H1 (cell line): ENCODE measurements at regions not wholly inside any gene's neighbourhood (a gene's known extent, or its start where the extent isn't known, plus 50 kb on each side); places are given as distances from the start of the nearest gene placed in this dataset.

Experiments
- CTCF ChIA-PET: fragments of 300-600 bp; sonication (Branson Sonifier 250); formaldehyde crosslinking; loops from one replicate; lab custom pipeline; 2021; ENCODE audit not compliant: partially characterized antibody; lab: Charles Lee
- POLR2A ChIA-PET: fragments of 300-600 bp; sonication (Branson Sonifier 250); formaldehyde crosslinking; loops from one replicate; lab custom pipeline; 2021; ENCODE audit warnings: inconsistent platforms; ENCODE audit not compliant: partially characterized antibody; lab: Charles Lee
- DNase-seq, 2 experiments: peaks; one replicate each; pipeline versions ENCODE4 v3.0.0 to v3.0.0-alpha.2; 2010 to 2022; ENCODE audit warnings: low spot score in 2 of 2, low read depth in 1 of 2, mixed read lengths in 1 of 2
- FAIRE-seq: peaks from 2 replicates; lab custom pipeline; 2011; peaks lifted over from hg19 to GRCh38; lab: Jason Lieb, UNC
- H2AFZ ChIP-seq: 2 replicates; pipeline ENCODE4 v1.8.1; 2012; ENCODE audit warnings: low read length, inconsistent platforms
- H2AK5ac ChIP-seq: 2 replicates; pipeline ENCODE4 v1.6.1; 2013; ENCODE audit warnings: low read depth, low read length
- H2BK120ac ChIP-seq: replicated peaks from 2 replicates; pipeline ENCODE3; 2013; ENCODE audit warnings: low read depth, low read length, inconsistent platforms
- H2BK12ac ChIP-seq: 2 replicates; pipeline ENCODE4 v1.6.1; 2013; ENCODE audit warnings: low read depth, low read length
- H2BK15ac ChIP-seq: 2 replicates; pipeline ENCODE4 v1.6.1; 2013; ENCODE audit warnings: low read length
- H2BK20ac ChIP-seq: 2 replicates; pipeline ENCODE4 v1.6.1; 2013; ENCODE audit warnings: low read length
- H2BK5ac ChIP-seq: 2 replicates; pipeline ENCODE4 v1.6.1; 2013; ENCODE audit warnings: low read depth, low read length
- H3K14ac ChIP-seq: 2 replicates; pipeline ENCODE4 v1.6.1; 2013; ENCODE audit warnings: inconsistent platforms; ENCODE audit not compliant: insufficient read length
- H3K18ac ChIP-seq: 2 replicates; pipeline ENCODE4 v1.6.1; 2013; ENCODE audit warnings: low read length; ENCODE audit errors: extremely low read depth
- H3K23ac ChIP-seq: 2 replicates; pipeline ENCODE4 v1.6.1; 2013; ENCODE audit warnings: inconsistent platforms; ENCODE audit not compliant: insufficient read length
- H3K23me2 ChIP-seq: 2 replicates; pipeline ENCODE4 v1.6.1; 2013; ENCODE audit warnings: low read depth, low read length
- H3K27ac ChIP-seq: 2 replicates; pipeline ENCODE4 v1.6.1; 2011; ENCODE audit warnings: low read depth, low read length, inconsistent platforms
- H3K27me3 ChIP-seq, 4 experiments: replicated peaks in 1 of 4; 1 replicate in 1 of 4; 2 replicates in 3 of 4; pipeline versions ENCODE4 v1.6.1 to v1.8.1; 2011 to 2013; ENCODE audit warnings: low read length in 3 of 4, mild to moderate bottlenecking in 3 of 4, inconsistent platforms in 2 of 4, mixed read lengths in 2 of 4, moderate library complexity in 1 of 4; ENCODE audit not compliant: control insufficient read depth in 3 of 4, insufficient read depth in 3 of 4; ENCODE audit errors: extremely low read depth in 1 of 4
- H3K36me3 ChIP-seq, 4 experiments: 2 replicates each; pipeline versions ENCODE4 v1.6.1 to v1.8.1; 2011 to 2013; ENCODE audit warnings: mild to moderate bottlenecking in 4 of 4, low read length in 3 of 4, moderate library complexity in 2 of 4, control low read depth in 1 of 4, inconsistent platforms in 1 of 4; ENCODE audit not compliant: insufficient read depth in 4 of 4, control insufficient read depth in 2 of 4
- H3K4ac ChIP-seq: replicated peaks from 2 replicates; pipeline ENCODE3; 2013; ENCODE audit warnings: low read length, low read depth, mixed read lengths, inconsistent platforms; ENCODE audit not compliant: insufficient read length
- H3K4me1 ChIP-seq, 4 experiments: replicated peaks in 1 of 4; 1 replicate in 1 of 4; 2 replicates in 3 of 4; pipeline versions ENCODE4 v1.6.1 to v1.8.1; 2011 to 2013; ENCODE audit warnings: low read length in 3 of 4, inconsistent platforms in 2 of 4, mixed read lengths in 1 of 4; ENCODE audit not compliant: insufficient read depth in 4 of 4, control insufficient read depth in 3 of 4
- H3K4me2 ChIP-seq, 2 experiments: 2 replicates each; pipeline versions ENCODE4 v1.6.1 to v1.8.1; 2011 to 2013; ENCODE audit warnings: low read depth in 2 of 2, low read length in 2 of 2, control low read depth in 1 of 2, inconsistent platforms in 1 of 2, mild to moderate bottlenecking in 1 of 2; ENCODE audit not compliant: insufficient read depth in 1 of 2
- H3K4me3 ChIP-seq, 4 experiments: fragments of 200-600, 300-600 bp in 1 of 4; sonication (generic), shearing (Covaris generic), sonication (Bioruptor Twin) in 1 of 4; 2 replicates each; pipeline versions ENCODE4 v1.5.1 to v1.8.1; 2011 to 2016; ENCODE audit warnings: low read length in 4 of 4, low read depth in 3 of 4, control low read depth in 2 of 4, inconsistent platforms in 2 of 4, mild to moderate bottlenecking in 2 of 4, mixed read lengths in 1 of 4, moderate library complexity in 1 of 4; ENCODE audit not compliant: insufficient read depth in 2 of 4; ENCODE audit errors: extremely low read depth in 1 of 4
- H3K56ac ChIP-seq: replicated peaks from 2 replicates; pipeline ENCODE3; 2013; ENCODE audit warnings: low read depth, mild to moderate bottlenecking, mixed read lengths, low read length, inconsistent platforms; ENCODE audit not compliant: insufficient read length
- H3K79me1 ChIP-seq: 2 replicates; pipeline ENCODE4 v1.6.1; 2013; ENCODE audit warnings: low read depth, low read length, control low read depth
- H3K79me2 ChIP-seq, 2 experiments: 2 replicates each; pipeline versions ENCODE4 v1.6.1 to v1.8.1; 2012 to 2013; ENCODE audit warnings: low read length in 2 of 2, mild to moderate bottlenecking in 2 of 2, inconsistent platforms in 1 of 2; ENCODE audit not compliant: insufficient read depth in 2 of 2, control insufficient read depth in 1 of 2
- H3K9ac ChIP-seq, 4 experiments: replicated peaks in 1 of 4; 1 replicate in 1 of 4; 2 replicates in 3 of 4; pipeline versions ENCODE4 v1.6.1 to v1.8.1; 2011 to 2013; ENCODE audit warnings: low read depth in 3 of 4, low read length in 3 of 4, control low read depth in 2 of 4, mild to moderate bottlenecking in 2 of 4, moderate library complexity in 2 of 4, inconsistent platforms in 1 of 4; ENCODE audit errors: extremely low read depth in 1 of 4
- H3K9me3 ChIP-seq, 2 experiments: 2 replicates each; pipeline versions ENCODE4 v1.6.1 to v1.8.1; 2012 to 2013; ENCODE audit warnings: mild to moderate bottlenecking in 2 of 2, moderate library complexity in 2 of 2, control low read depth in 1 of 2, inconsistent platforms in 1 of 2, low read depth in 1 of 2, low read length in 1 of 2, mixed read lengths in 1 of 2; ENCODE audit not compliant: insufficient read depth in 2 of 2
- H4K20me1 ChIP-seq, 2 experiments: replicated peaks in 1 of 2; 2 replicates each; pipeline versions ENCODE3 to v1.8.1; 2011 to 2013; ENCODE audit warnings: inconsistent platforms in 2 of 2, low read length in 2 of 2, mild to moderate bottlenecking in 1 of 2; ENCODE audit not compliant: insufficient read depth in 2 of 2, control insufficient read depth in 1 of 2
- H4K5ac ChIP-seq: 2 replicates; pipeline ENCODE4 v1.6.1; 2013; ENCODE audit warnings: low read length, low read depth, mixed read lengths, inconsistent platforms; ENCODE audit not compliant: insufficient read length
- H4K8ac ChIP-seq: 2 replicates; pipeline ENCODE4 v1.8.0; 2013; ENCODE audit warnings: mild to moderate bottlenecking, moderate library complexity, low read length, inconsistent platforms; ENCODE audit not compliant: insufficient read depth; ENCODE audit errors: extremely low read depth
- H4K91ac ChIP-seq: replicated peaks from 2 replicates; pipeline ENCODE3; 2013; ENCODE audit warnings: low read length, mixed read lengths, inconsistent platforms; ENCODE audit not compliant: insufficient read length
- BCL11A ChIP-seq, 2 experiments: IDR thresholded peaks; one replicate each; pipeline ENCODE4 v1.6.1; 2011; ENCODE audit warnings: low read depth in 2 of 2, low read length in 2 of 2, mild to moderate bottlenecking in 2 of 2
- CBX5 ChIP-seq: fragments of 300-800, 300-1000 bp; sonication (generic); IDR thresholded peaks from 2 replicates; pipeline ENCODE4 v1.7.1; 2016; ENCODE audit warnings: antibody characterized with exemption, low read length, low read depth
- CREB1 ChIP-seq: IDR thresholded peaks from 2 replicates; pipeline ENCODE4 v1.6.1; 2012; ENCODE audit warnings: inconsistent platforms
- FOSL1 ChIP-seq: IDR thresholded peaks from 2 replicates; pipeline ENCODE4 v1.6.1; 2011; ENCODE audit warnings: mild to moderate bottlenecking, low read depth, low read length, moderate library complexity; ENCODE audit not compliant: insufficient read depth
- MAFK ChIP-seq: IDR thresholded peaks from 2 replicates; pipeline ENCODE4 v1.6.1; 2012; ENCODE audit warnings: low read depth, mild to moderate bottlenecking, improper control_type of control experiment, low read length
- SIX5 ChIP-seq: IDR thresholded peaks from 2 replicates; pipeline ENCODE4 v1.6.1; 2011; ENCODE audit warnings: mild to moderate bottlenecking, low read depth, low read length
- TCF12 ChIP-seq: IDR thresholded peaks from 2 replicates; pipeline ENCODE4 v1.6.1; 2011; ENCODE audit warnings: low read depth, mild to moderate bottlenecking, low read length
- WGBS, 2 experiments: shearing (Covaris generic) in 1 of 2; methylation state at CpG; one replicate each; pipeline versions ENCODE4 v1.1.6 to v1.1.7; 2013 to 2015; ENCODE audit warnings: low lambda C conversion rate in 2 of 2, mixed read lengths in 2 of 2, inconsistent platforms in 1 of 2, low coverage in 1 of 2, missing lambda C conversion rate in 1 of 2; ENCODE audit not compliant: insufficient replicate concordance in 2 of 2, insufficient coverage in 1 of 2, insufficient read length in 1 of 2; ENCODE audit errors: extremely low coverage in 1 of 2, missing lambda C conversion rate in 1 of 2; 5-methylcytosine and 5-hydroxymethylcytosine counted together
- TF ChIP-seq, protein P1 (sequence below): IDR thresholded peaks from 2 replicates; pipeline ENCODE4 v1.6.1; 2012; ENCODE audit warnings: inconsistent platforms

DNA sequence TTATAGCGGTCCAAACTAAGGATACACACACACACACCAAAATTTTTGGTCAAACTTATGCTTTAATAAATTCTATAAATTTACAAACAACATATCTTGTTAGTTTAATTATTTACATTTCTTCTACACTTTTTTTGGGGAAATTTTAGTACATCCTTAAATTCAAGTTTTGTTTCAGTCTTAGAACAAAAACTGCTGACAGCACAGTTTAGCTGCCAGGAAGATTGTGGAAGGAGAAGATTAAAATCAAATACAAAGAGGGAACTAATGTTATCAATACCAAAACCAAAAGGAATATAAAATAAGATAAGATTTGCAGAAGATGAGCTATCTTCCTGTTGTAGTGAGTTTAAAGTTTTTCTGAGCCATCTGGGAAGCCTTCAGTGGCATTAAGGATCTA is 368.8 kb downstream of the AASDHPPT start:
- FAIRE-seq (no peak), DNase-seq (no peak)
- H2BK20ac ChIP-seq = no peak overlapping the region
- no peak overlapping the region for H3K4ac ChIP-seq
- no peak overlapping the region for H2BK120ac ChIP-seq
- H3K27me3 ChIP-seq = no peaks in the 10 kb centered on the region
- no peak overlapping the region for H4K5ac ChIP-seq
- H3K27ac ChIP-seq = no peak overlapping the region
- TF ChIP-seq SIX5 = no peak
- TF ChIP-seq FOSL1 = no peak
- TF ChIP-seq, protein P1, sequence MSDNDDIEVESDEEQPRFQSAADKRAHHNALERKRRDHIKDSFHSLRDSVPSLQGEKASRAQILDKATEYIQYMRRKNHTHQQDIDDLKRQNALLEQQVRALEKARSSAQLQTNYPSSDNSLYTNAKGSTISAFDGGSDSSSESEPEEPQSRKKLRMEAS = no peak
- TF ChIP-seq TCF12 = no peak
- no peak for TF ChIP-seq CBX5
- no peak for TF ChIP-seq BCL11A (IDR thresholded peaks at IDR 0.05; ENCODE audit: low read depth in 2 of 2, low read length in 2 of 2)
- TF ChIP-seq MAFK = peak; percentile 25; the same call in 1 of the 2 replicates
- TF ChIP-seq CREB1 = no peak
- H3K56ac ChIP-seq = no peak overlapping the region
- H4K20me1 ChIP-seq = no peaks in the 10 kb centered on the region
- no peak overlapping the region for H3K18ac ChIP-seq
- H3K79me1 ChIP-seq = no peaks in the 10 kb centered on the region
- ChIA-PET POLR2A (no interaction called here), CTCF (interaction anchor here (0.6 to 1.3 kb wide), 2 partner anchors 9 to 765 kb away, joined by 3 read pairs; no protein-coding TSS in a partner anchor)
- H3K4me1 ChIP-seq = no peaks in the 10 kb centered on the region; a peak in 2 of 7 replicates
- no peak overlapping the region for H2BK12ac ChIP-seq
- H4K91ac ChIP-seq = no peak overlapping the region
- H3K23ac ChIP-seq = no peak overlapping the region
- no peaks in the 10 kb centered on the region for H3K23me2 ChIP-seq
- H3K9ac ChIP-seq = no peak overlapping the region
- H3K9me3 ChIP-seq = no peaks in the 10 kb centered on the region
- H3K36me3 ChIP-seq = no peaks in the 10 kb centered on the region
- H3K4me2 ChIP-seq = no peak overlapping the region
- H3K79me2 ChIP-seq = no peaks in the 10 kb centered on the region
- no peak overlapping the region for H2AK5ac ChIP-seq
- 91% methylated on average over 1 of the region's 1 CpG; no CpG with 5 or more reads in 1 of the 2 experiments for WGBS, 2 experiments
- H3K4me3 ChIP-seq = no peak overlapping the region
- no peak overlapping the region for H3K14ac ChIP-seq
- no peak overlapping the region for H2BK15ac ChIP-seq
- H4K8ac ChIP-seq = no peak overlapping the region
- no peak overlapping the region for H2BK5ac ChIP-seq
- H2AFZ ChIP-seq = no peak overlapping the region
